Panc1 (cell line): ENCODE measurements at regions not wholly inside any gene's neighbourhood (a gene's known extent, or its start where the extent isn't known, plus 50 kb on each side); places are given as distances from the start of the nearest gene placed in this dataset.

Experiments
- CTCF ChIP-seq: fragments of 450-650 bp; IDR thresholded peaks from 2 replicates; pipeline ENCODE4 v1.5.1; 2017; ENCODE audit warnings: mild to moderate bottlenecking
- POLR2AphosphoS5 ChIP-seq: IDR thresholded peaks from 2 replicates; pipeline ENCODE4 v1.6.1; 2012; ENCODE audit warnings: mild to moderate bottlenecking, low read depth, low read length, moderate library complexity
- REST ChIP-seq, 2 experiments: IDR thresholded peaks; 2 replicates each; pipeline ENCODE4 v1.6.1; 2011 to 2012; ENCODE audit warnings: low read depth in 2 of 2, control low read depth in 1 of 2, low read length in 1 of 2, mild to moderate bottlenecking in 1 of 2, moderate library complexity in 1 of 2; ENCODE audit not compliant: insufficient read depth in 1 of 2

GRCh38 chr15:60161704-60162103 lies 157.6 kb downstream of the FOXB1 start:
- TF ChIP-seq CTCF (no peak), POLR2AphosphoS5 (no peak), REST (IDR thresholded peaks at IDR 0.05; ENCODE audit: insufficient read depth in 1 of 2, low read depth in 2 of 2, low read length in 1 of 2) (no peak)
